Endodermal cell (in vitro differentiated cells): ENCODE measurements at regions not wholly inside any gene's neighbourhood (a gene's known extent, or its start where the extent isn't known, plus 50 kb on each side); places are given as distances from the start of the nearest gene placed in this dataset.

Experiments used
- DNase-seq: peaks from one replicate; pipeline ENCODE4 v3.0.0-alpha.2; 2017
- H3K27ac ChIP-seq: 2 replicates; pipeline ENCODE4 v1.5.1; 2013; ENCODE audit warnings: mild to moderate bottlenecking, low read depth, low read length, moderate library complexity
- H3K27me3 ChIP-seq: 2 replicates; pipeline ENCODE4 v1.6.1; 2013; ENCODE audit warnings: mild to moderate bottlenecking, low read length, moderate library complexity; ENCODE audit not compliant: insufficient read depth, control insufficient read depth, poor library complexity, severe bottlenecking
- H3K36me3 ChIP-seq: 2 replicates; pipeline ENCODE4 v1.7.0; 2013; ENCODE audit warnings: mild to moderate bottlenecking, low read length, moderate library complexity; ENCODE audit not compliant: control insufficient read depth, insufficient read depth
- H3K4me1 ChIP-seq: one replicate; pipeline ENCODE4 v1.7.0; 2013; ENCODE audit warnings: low read length; ENCODE audit not compliant: control insufficient read depth, insufficient read depth
- H3K4me3 ChIP-seq: 2 replicates; pipeline ENCODE4 v1.5.1; 2013; ENCODE audit warnings: mild to moderate bottlenecking, low read length, moderate library complexity
- H3K9ac ChIP-seq: 2 replicates; pipeline ENCODE4 v1.6.1; 2013; ENCODE audit warnings: mild to moderate bottlenecking, low read length, moderate library complexity; ENCODE audit not compliant: poor library complexity, severe bottlenecking; ENCODE audit errors: extremely low read depth
- H3K9me3 ChIP-seq: 2 replicates; pipeline ENCODE4 v1.6.1; 2013; ENCODE audit warnings: mild to moderate bottlenecking, low read length, moderate library complexity; ENCODE audit not compliant: control insufficient read depth
- H3K27ac Mint-ChIP-seq: 2 replicates; pipeline ENCODE4 v1.8.0; 2020; ENCODE audit warnings: mixed read lengths
- H3K27me3 Mint-ChIP-seq: 2 replicates; pipeline ENCODE4 v1.8.0; 2021; ENCODE audit warnings: mild to moderate bottlenecking, mixed read lengths; ENCODE audit not compliant: insufficient read depth
- H3K36me3 Mint-ChIP-seq: 2 replicates; pipeline ENCODE4 v1.8.0; 2020; ENCODE audit warnings: low read depth, mixed read lengths
- H3K4me1 Mint-ChIP-seq: 2 replicates; pipeline ENCODE4 v1.8.0; 2020; ENCODE audit warnings: mixed read lengths
- H3K4me3 Mint-ChIP-seq: 2 replicates; pipeline ENCODE4 v1.8.0; 2020; ENCODE audit warnings: mild to moderate bottlenecking, moderate library complexity, mixed read lengths
- H3K9me3 Mint-ChIP-seq: 2 replicates; pipeline ENCODE4 v1.8.0; 2020; ENCODE audit warnings: mild to moderate bottlenecking, mixed read lengths
- CTCF ChIP-seq: fragments of 200-600 bp; sonication (generic); conservative IDR thresholded peaks from 2 replicates; pipeline ENCODE4 v1.5.0; 2021; ENCODE audit warnings: antibody characterized with exemption, mild to moderate bottlenecking
- WGBS, 2 experiments: methylation state at CpG; one replicate each; pipeline versions ENCODE4 v1.1.5 to v1.1.7; 2013; ENCODE audit warnings: missing lambda C conversion rate in 2 of 2, mixed read lengths in 1 of 2; ENCODE audit not compliant: insufficient coverage in 1 of 2, insufficient read length in 1 of 2; 5-methylcytosine and 5-hydroxymethylcytosine counted together

- Histone ChIP-seq H3K9me3 (no peaks in the 10 kb centered on the region), H3K4me1 (no peaks in the 10 kb centered on the region), H3K9ac (no peak overlapping the region), H3K36me3 (no peaks in the 10 kb centered on the region), H3K27ac (peak overlapping the region; percentile 51), H3K27me3 (peaks cover 5% of the 10 kb centered on the region), H3K4me3 (no peak overlapping the region)
- Mint-ChIP-seq H3K9me3 (no peaks in the 10 kb centered on the region), H3K36me3 (no peaks in the 10 kb centered on the region), H3K27ac (no peak overlapping the region), H3K4me1 (peaks cover 2% of the 10 kb centered on the region), H3K27me3 (peaks cover 4% of the 10 kb centered on the region), H3K4me3 (no peak overlapping the region)
- no peak for DNase-seq
- TF ChIP-seq CTCF, result no peak
- WGBS, 2 experiments, result 87 to 96% methylated on average over 3 to 4 of the region's 4 CpGs
Measured at GRCh38 chr6:163764565-163764964, 350.0 kb downstream of the QKI start.

GRCh38 chr6:163761481-163761880 lies 347.0 kb downstream of the QKI start:
- Histone ChIP-seq H3K27ac (no peak overlapping the region), H3K9me3 (no peaks in the 10 kb centered on the region), H3K36me3 (no peaks in the 10 kb centered on the region), H3K4me1 (no peaks in the 10 kb centered on the region), H3K9ac (no peak overlapping the region), H3K27me3 (peaks cover 5% of the 10 kb centered on the region), H3K4me3 (no peak overlapping the region)
- TF ChIP-seq CTCF, result no peak
- no peak overlapping the region for H3K27ac Mint-ChIP-seq
- H3K4me1 Mint-ChIP-seq, result no peaks in the 10 kb centered on the region
- H3K27me3 Mint-ChIP-seq, result peaks cover 7% of the 10 kb centered on the region
- DNase-seq, result no peak
- 80 to 83% methylated on average over 3 of the region's 3 CpGs for WGBS, 2 experiments
- H3K9me3 Mint-ChIP-seq, result no peaks in the 10 kb centered on the region
- H3K4me3 Mint-ChIP-seq, result no peak overlapping the region
- no peaks in the 10 kb centered on the region for H3K36me3 Mint-ChIP-seq

GRCh38 chr6:163760860-163761259 lies 346.3 kb downstream of the QKI start:
- no peak for TF ChIP-seq CTCF
- Histone ChIP-seq H3K27ac (no peak overlapping the region), H3K36me3 (no peaks in the 10 kb centered on the region), H3K9me3 (no peaks in the 10 kb centered on the region), H3K4me1 (no peaks in the 10 kb centered on the region), H3K27me3 (peaks cover 5% of the 10 kb centered on the region), H3K9ac (no peak overlapping the region), H3K4me3 (no peak overlapping the region)
- Mint-ChIP-seq H3K36me3 (no peaks in the 10 kb centered on the region), H3K27me3 (peaks cover 7% of the 10 kb centered on the region), H3K27ac (no peak overlapping the region), H3K4me1 (no peaks in the 10 kb centered on the region), H3K9me3 (no peaks in the 10 kb centered on the region), H3K4me3 (no peak overlapping the region)
- no peak for DNase-seq
- WGBS, 2 experiments, result 65 to 80% methylated on average over 1 to 3 of the region's 3 CpGs
